Large intestine (tissue), 3 donors: ENCODE measurements at regions not wholly inside any gene's neighbourhood (a gene's known extent, or its start where the extent isn't known, plus 50 kb on each side); places are given as distances from the start of the nearest gene placed in this dataset.

Experiments
- DNase-seq, 2 donors: peaks; one replicate each; pipeline versions ENCODE4 v3.0.0 to v3.0.0-alpha.2; 2013
- H3K27ac ChIP-seq: one replicate; pipeline ENCODE4 v1.5.1; 2013; ENCODE audit warnings: low read length
- H3K27me3 ChIP-seq: 2 replicates; pipeline ENCODE4 v1.6.1; 2013; ENCODE audit warnings: low read length; ENCODE audit not compliant: control insufficient read depth, insufficient read depth
- H3K36me3 ChIP-seq: 2 replicates; pipeline ENCODE4 v1.6.1; 2013; ENCODE audit warnings: low read length; ENCODE audit not compliant: control insufficient read depth, insufficient read depth
- H3K4me1 ChIP-seq: one replicate; pipeline ENCODE4 v1.6.1; 2013; ENCODE audit warnings: low read length; ENCODE audit not compliant: control insufficient read depth, insufficient read depth
- H3K4me3 ChIP-seq: one replicate; pipeline ENCODE4 v1.5.1; 2013; ENCODE audit warnings: low read length
- H3K9me3 ChIP-seq: one replicate; pipeline ENCODE4 v1.6.1; 2013; ENCODE audit warnings: mild to moderate bottlenecking, low read depth, low read length, moderate library complexity; ENCODE audit not compliant: control insufficient read depth
- WGBS: methylation state at CpG from one replicate; pipeline ENCODE4 v1.1.5; 2013; ENCODE audit warnings: low lambda C conversion rate; ENCODE audit not compliant: insufficient coverage; 5-methylcytosine and 5-hydroxymethylcytosine counted together

GRCh38 chrX:20322887-20323286 lies 56.2 kb upstream of the RPS6KA3 start:
- WGBS: no CpG with 5 or more reads among the region's 5 CpGs
- Histone ChIP-seq H3K36me3 (no peaks in the 10 kb centered on the region), H3K9me3 (no peaks in the 10 kb centered on the region), H3K4me1 (no peaks in the 10 kb centered on the region), H3K27ac (no peak overlapping the region), H3K27me3 (no peaks in the 10 kb centered on the region), H3K4me3 (no peak overlapping the region)
- DNase-seq: no peak

DNA sequence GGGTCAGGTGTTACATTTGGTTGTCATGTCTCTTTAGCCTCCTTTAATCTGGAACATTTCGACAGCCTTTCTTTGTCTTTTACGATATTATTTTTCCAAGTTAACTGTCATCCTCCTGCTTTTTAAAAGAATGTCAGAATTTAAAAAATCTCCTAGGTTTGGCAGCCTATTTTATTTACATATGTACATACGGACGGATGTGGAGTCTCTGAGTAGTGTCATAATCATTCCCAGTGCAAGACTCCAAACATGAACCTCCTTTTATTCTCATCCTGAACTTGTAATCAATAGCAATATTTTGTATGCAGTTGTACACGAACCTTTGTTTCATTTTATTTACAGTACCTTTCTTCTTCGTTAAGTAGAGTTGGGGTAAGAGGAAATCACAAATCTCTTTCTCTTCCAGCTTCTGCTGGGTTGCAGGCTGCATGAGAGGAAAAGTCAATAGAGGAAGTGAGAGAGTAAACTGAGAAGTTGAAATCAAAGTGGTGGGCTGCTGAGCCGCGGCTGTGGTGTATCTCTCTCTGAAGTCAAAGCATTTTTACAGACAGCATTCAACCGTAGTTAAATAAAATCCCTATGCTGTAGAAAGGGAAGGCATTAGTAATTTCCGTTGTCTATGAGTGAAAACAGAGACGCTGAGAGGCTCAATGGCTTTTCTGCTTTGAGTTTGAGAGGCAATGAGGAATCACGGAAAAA lies 53.9 kb upstream of the RPS6KA3 start:
- no peaks in the 10 kb centered on the region for H3K36me3 ChIP-seq
- DNase-seq: peak in 1 of 2 donors; percentile 1
- no peaks in the 10 kb centered on the region for H3K4me1 ChIP-seq
- H3K27me3 ChIP-seq: no peaks in the 10 kb centered on the region
- H3K27ac ChIP-seq: no peak overlapping the region
- H3K4me3 ChIP-seq: no peak overlapping the region
- no peaks in the 10 kb centered on the region for H3K9me3 ChIP-seq
- WGBS: 40% methylated on average over 1 of the region's 12 CpGs

- H3K36me3 ChIP-seq: no peaks in the 10 kb centered on the region
- WGBS: 100% methylated on average over 1 of the region's 4 CpGs
- no peak overlapping the region for H3K27ac ChIP-seq
- no peak overlapping the region for H3K4me3 ChIP-seq
- no peaks in the 10 kb centered on the region for H3K4me1 ChIP-seq
- DNase-seq: no peak
- H3K27me3 ChIP-seq: no peaks in the 10 kb centered on the region
- no peaks in the 10 kb centered on the region for H3K9me3 ChIP-seq
Observed at GRCh38 chrX:20319054-20319453, 52.3 kb upstream of the RPS6KA3 start.

- no CpG with 5 or more reads among the region's 5 CpGs for WGBS
- H3K27ac ChIP-seq: no peak overlapping the region
- DNase-seq: no peak
- no peaks in the 10 kb centered on the region for H3K27me3 ChIP-seq
- H3K9me3 ChIP-seq: no peaks in the 10 kb centered on the region
- no peaks in the 10 kb centered on the region for H3K36me3 ChIP-seq
- no peak overlapping the region for H3K4me3 ChIP-seq
- H3K4me1 ChIP-seq: no peaks in the 10 kb centered on the region
Observed at GRCh38 chrX:20317873-20318272, 51.2 kb upstream of the RPS6KA3 start.
